T-helper 22 cell (primary cell): ENCODE measurements at regions not wholly inside any gene's neighbourhood (a gene's known extent, or its start where the extent isn't known, plus 50 kb on each side); places are given as distances from the start of the nearest gene placed in this dataset.

ENCODE experiments used
- DNase-seq: peaks from one replicate; pipeline ENCODE4 v3.0.0-alpha.2; 2020; ENCODE audit warnings: low read depth

DNA sequence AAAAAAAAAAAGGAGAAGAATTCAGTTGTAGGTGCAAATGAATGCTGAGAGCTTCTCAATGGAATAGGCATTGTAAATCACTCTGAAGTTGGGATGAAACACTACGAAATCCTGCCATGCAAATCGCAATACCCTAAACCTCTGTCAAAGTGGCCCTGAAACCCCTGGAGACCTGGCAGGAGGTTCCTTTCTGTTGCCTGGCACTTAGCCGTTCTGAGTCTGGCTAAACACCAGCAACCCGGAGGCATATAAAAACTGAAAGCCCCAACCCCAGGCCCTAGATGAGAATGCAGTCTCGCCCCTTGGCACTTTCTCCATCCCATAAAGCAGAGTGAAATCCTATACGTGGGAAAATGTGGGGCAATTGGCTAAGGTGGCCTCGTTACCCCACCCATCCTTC is 151.5 kb upstream of the PARP11 start:
- DNase-seq, result no peak

DNA sequence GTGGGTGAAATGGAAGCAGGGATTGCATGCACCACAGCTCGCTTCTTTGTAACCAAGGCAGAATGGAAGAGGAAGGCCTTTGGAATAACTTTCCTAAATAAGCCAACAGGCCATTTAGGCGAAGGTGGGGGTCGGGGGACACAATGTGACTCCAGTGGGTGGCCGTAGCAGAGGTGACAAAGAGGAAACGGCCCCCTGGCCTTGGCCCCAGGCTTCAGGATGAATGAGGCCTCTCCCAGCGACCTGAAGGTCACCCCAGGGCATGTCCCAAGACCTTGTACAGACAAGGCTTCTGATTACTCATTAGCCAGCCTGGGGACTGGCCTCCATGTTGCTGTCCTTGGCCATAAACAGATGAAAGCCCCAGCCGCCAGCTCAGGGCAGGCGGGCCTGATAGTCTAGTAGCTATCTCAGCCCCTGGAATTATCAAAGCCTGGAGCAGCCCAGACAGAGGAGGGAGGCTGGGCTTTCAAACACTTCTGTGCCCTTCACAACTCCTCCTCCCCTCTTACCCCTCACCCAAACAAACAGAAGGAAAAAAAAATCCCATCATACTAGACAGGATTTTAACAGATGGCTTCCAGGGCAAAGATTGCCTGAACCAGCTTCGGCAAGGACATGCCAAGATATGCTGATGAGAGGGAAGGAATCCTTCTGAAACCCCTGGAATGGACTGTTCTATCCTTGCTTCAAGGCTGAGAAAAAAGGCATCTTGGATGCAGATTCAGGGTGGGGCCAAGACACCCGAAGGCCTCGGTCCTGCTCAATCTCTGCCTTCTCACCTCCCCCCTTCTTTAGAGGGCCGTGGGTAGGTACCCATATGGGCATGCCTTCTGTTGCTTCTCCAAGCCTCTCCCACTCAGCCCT is 142.3 kb upstream of the PARP11 start:
- DNase-seq, result no peak

DNA sequence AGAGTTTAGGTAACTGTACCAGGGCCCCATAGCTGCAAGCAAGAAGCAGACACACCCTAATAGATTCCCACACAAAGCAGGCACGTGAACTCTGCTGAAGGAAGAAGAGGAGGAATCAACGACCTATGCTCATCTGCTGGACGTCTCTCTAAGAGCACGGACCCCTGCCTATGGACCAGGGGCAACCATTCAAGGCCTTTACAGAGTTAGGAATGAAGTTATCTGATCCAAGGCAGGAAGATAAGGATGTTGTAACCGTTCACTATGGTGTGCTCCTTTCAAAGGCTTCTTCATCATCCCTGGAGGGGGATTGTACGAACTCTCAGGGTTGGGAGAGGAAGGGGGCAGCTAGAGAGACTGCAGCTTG is 141.6 kb upstream of the PARP11 start:
- no peak for DNase-seq

DNA sequence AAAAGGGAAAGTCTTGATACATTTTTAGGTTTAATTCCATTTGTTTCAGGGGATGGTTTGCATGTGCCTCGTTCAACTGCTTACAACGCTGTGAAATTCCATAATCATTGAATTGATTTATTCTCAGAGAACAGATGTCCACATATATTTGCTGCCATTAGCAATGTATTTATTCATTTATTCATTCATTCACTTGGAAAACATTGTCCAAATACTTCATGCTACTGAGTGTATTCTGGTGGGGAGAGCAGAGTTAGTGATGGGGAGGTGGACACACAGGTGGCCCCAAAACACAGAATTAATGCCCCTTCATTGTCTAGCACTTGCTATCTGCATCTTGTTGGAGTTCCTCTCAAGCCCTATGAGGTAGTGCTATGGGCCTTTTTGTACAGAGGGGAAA is 141.2 kb upstream of the PARP11 start:
- DNase-seq, result no peak

DNA sequence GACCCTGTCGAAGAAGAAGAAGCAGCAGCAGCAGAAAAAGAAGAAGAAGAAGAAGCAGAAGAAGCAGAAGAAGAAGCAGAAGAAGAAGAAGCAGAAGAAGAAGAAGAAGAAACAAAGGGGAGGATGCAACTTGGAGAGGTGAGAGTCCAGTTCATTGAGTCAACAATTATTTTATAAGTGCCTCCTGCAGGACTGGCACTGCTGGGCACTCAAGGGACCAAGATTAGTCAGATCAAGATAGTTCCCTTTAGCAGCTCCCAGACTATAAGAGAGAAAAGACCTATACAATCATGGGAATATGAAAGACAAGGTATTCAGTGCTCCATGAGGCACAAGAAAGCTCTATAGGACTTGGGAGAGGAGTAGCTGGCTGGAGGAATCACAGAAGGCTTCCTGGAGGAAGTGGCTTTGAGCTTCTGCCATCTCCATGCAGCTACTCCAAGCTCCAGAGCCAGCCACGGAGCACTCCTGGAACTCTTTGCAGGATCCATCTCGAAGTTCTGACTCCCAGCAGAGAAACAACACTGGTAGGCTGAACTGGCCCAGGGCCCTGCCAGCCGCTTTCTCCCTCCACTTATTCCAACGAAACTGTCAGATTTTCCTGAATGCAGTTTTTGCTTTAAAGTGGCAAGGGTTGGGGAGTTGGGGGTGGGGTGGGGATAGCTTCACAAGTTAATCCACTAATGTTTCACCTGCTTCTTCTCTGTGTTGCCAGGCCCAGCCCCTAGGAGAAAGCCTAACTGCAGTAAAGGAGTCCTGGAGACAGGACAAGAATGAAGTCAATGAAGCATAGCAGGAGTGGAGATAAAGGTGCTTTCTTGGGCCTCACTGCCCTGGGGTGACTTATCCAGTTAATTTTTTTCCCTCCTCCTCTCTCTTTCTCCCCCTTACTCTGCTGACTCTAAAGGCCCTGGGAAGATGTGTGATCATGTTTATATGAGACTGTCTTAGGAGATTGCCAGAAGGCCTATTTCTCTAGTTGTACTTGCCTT is 140.1 kb upstream of the PARP11 start:
- no peak for DNase-seq

DNA sequence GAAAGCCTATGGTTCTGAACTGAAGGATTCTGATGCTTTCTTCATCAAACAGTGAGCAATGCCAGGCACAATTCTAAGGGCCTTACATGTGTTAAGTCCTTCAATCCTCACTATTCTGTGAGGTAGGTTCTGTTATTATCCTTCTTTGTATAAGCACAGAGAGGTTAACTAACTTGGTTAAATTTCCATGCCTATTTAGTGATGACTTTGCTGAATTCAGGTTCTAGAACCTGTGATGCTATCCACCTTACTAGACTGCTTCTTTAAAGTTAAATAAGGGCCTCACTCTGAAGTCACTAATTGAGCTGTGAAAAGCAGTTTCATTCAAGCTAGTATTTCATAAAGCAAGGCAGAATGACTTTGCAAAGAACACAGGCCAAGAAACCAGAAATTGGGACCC is 138.9 kb upstream of the PARP11 start:
- no peak for DNase-seq

DNA sequence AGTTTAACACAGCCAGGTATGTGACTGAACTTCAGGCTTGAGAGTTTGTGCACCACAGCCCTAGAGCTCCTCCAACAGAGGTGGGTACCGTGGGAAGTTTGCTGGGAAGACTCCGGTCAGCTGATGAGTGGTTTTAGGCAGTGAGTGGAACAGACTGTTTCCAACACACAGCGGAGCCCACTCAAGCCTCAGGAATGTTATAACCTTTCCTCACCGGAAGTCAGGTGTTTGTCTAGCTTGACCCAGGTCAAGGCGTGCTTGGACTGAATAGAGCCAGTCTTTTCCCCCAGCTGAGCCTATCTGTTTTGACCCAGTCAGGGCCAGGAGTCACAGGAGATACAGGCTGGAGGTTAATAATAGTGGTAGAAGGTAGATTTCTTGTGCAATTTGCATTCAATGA is 138.4 kb upstream of the PARP11 start:
- DNase-seq, result no peak

DNA sequence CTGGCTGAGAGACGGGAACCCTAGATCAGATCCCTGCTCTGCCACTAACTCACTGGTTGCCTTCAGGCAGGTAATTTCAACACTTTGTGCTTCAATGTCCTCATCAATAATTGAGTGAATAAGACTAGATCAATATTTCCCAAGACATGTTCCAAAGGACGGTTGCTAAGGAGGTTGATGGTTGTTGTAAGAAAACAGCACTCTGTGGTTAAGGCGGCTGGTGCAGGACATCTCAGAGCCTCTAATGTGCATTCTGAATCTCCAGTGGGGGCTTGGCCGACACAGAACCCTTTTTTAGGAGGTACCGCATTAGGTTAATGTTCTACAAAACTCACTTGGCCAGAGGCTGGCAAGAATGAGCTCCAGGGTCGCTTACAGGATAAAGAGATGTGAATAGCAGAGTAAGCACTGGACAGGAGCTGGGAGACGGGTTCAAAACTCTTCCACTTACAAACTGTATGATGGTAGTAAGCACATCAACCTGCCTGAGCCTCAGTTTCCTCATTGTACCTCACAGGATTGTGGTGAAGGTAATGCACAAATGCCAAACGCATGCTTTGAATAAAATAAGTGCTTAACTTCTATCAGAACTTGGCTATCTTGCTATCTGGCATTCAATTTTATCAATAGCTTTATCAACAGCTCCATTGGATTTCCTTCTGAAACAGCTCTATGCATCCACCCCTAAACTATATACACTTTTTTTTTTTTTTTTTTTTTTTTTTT is 136.9 kb upstream of the PARP11 start:
- DNase-seq, result no peak

DNA sequence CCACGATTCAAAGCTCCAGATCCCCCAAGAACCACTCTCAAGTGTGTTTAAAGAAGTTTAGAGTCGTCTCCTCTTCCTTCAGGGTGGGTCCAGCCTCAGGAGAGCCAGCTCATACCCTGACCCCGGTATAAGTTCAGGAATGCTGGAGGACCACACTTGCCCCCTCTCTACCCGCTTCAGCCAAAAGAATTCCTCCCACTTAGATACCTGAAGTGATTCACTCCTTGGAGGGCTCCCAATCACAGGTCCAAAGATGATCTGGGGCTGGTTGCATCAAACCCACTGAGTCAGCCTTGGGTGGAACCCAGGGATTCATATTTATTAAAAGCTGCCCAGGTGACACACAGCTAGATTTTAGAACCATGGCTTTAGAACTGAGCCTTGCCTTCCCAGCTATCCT is 133.5 kb upstream of the PARP11 start:
- DNase-seq, result no peak

DNA sequence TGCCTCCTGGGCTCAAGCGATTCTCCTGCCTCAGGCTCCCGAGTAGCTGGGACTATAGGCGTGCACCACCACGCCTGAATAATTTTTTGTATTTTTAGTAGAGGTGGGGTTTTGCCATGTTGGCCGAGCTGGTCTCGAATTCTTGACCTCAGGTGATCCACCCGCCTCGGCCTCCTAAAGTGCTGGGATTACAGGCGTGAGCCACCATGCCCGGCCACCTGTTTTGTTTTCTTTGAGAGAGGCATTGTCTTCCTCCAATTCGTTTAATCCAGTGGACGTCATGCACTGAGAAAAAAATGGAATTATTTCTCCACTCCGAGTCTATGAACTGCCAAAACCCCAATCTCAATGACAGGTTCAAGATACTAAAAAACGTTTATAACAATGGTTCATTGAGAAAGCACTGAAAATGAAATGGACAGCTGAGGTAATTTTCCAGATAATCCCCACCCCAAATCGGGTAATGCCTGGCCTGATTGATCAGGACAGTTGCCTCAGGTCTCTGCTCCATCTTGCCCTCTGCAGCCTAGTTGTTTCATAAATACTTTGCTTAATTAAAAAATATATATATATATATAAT is 132.7 kb upstream of the PARP11 start:
- DNase-seq, result no peak

DNA sequence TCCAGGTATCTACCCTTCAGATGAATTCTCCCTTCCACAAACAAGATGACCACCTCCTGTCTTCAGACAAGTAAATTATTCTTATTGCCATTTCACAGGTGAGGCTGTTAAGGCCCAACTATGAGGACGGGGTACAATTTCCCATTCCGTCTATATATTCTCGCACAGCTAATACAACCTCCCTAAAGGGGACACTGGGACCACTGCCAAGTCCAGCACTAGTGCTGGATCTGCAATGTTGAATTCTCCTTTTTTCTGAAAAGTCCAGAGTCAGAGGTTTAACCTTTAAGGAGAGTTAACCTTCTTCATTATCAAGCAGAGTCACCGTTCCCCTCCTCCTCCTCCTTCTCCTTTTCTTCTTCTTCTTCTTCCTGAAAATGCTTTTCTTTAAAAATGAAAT is 130.4 kb upstream of the PARP11 start:
- no peak for DNase-seq

DNA sequence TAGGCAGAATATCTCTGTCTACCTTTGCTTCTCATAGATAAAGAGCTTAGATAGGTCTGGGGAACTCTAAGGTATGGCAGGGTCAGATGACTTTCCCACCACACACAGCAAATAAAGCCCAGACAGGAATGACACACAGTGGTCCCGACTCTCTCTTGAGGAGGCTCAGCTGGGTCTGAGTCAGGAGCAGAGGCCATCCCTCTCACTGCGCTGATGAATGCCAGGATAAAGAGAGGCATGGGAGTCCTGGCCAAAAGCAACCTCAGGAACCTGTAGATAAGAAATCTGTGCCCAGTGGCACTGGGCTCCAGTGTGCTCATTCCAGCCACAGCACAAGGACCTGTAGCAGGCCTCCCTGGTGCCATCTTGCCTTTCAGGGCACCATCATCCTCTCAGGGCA is 129.4 kb upstream of the PARP11 start:
- DNase-seq, result no peak

DNA sequence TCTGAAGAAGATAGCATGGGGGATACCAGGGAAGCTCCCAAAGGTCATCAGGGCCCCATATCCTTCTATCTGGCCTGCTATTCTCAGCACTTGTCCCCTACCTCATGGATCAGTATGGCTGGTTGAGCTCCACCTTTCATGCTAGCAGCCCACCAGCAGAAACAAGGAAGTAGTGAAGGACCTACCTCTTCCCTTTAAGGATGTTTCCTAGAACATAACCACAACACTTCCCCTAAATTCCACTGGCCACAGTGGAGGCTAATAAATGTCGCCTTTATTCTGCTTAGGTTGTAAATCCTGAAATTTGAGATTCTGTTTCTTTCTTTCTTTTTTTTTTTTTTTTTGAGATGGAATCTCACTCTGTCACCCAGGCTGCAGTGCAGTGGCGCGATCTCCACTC is 128.6 kb upstream of the PARP11 start:
- DNase-seq, result no peak

DNA sequence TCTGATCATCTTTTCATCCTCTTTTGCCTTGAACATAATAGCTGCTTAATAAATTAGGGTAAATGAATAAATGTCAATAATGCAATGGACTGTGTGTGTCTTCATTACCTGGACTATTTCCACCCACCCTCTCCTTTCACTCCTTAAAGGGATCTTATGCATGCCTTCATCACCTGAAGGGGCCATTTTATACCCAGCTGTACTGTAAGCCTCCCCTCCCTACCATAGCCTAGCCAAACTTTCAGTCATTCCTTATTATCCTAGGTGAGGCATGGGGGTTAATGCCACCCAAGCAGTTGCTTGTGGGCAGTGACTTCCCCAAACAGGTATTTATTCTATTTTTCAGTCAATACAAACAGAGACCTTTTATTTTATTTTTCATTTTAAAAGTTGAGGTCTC is 127.8 kb upstream of the PARP11 start:
- DNase-seq, result no peak

DNA sequence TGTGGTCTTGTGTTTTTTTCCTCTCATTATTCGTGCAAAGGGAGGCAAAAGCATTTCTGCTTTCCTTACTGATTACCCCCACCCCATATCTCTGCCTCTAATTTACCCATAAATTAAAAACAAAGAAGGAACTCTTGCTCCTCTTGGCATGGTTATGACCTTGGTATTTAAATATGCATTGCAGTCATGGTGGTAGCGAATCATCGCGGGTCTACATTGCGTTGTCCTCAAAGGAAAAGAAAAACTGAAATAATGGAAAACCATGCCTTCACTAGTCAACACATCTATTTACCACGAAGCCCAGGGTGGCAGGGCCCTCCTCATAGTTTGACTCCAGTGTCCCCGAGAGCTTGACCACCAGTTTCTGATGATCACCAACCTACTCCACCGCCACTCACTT is 126.7 kb upstream of the PARP11 start:
- no peak for DNase-seq

DNA sequence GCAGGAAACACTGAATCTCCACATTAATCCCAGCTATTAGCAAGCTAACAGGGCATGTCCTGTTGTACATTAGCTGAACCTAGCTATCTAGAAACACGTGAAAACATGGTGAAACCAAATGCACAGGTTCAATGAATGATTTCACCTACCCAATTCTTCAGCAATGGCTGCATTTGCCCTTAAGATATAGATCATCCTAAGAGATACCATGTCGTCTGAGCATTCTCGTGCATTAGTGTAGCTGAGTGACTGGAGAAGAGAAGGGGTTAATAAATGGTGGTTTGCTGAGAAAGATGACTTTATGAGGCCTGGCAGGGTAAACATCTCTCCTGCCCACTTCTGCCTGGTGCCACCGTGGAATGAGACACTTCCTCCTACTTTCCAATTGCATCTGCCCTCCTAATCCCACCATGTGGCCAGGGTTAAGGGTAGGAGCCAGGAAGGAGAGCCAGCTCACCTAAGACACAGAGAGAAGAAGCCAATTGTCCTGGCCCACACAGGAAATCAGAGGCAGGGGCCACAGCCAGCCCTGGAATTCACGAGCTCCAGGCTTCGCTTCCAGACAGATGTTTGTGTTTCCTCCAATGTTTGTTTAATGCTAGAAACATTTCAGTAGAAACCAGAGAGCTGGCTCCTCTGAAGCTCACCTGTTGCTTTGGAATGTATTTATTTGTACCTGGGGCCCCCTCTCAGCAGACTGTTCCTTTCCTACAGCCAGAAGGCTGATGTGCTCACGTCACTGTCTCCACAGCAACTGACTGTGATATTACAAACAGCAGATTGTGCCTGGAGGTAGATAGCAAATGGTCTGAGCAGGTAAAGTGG is 126.0 kb upstream of the PARP11 start:
- no peak for DNase-seq

DNA sequence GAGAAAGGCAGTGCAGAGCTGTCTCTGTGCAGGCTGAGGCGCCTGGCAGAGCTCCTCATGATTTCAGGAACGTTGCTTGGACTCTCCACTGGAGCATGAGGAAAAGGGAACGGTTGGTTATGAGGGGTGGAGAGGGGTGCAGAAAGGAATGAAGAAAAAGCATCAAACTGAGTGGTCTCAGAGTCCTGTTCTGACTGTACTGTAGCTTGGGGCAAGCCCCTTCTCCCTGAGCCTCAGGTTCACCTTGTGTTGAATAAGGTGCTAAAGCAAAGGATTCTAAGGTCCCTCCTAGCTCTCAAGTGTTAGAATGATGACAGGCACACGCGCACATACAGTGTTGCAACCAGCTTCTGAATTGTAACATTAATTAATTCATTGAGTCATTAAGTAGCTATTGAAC is 125.2 kb upstream of the PARP11 start:
- no peak for DNase-seq

DNA sequence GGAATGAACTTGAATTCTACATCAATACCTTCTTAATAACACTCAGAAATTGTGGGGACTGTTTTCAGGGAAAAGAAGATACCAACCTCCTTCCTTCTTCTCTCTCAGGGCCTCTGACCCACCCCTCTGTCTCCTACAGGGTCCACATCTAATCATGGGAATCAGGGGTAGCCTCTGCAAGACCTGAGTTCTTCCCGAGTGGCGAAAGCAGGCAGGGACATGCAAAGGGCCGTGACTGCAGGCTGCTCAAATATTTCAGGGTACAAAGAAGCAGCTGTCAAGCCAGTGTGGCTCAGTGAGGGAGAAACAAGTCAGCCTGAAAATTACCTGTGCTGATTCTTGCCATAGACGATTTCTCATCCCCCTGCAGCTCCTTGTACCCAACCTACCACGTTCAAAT is 123.1 kb upstream of the PARP11 start:
- DNase-seq, result no peak

DNA sequence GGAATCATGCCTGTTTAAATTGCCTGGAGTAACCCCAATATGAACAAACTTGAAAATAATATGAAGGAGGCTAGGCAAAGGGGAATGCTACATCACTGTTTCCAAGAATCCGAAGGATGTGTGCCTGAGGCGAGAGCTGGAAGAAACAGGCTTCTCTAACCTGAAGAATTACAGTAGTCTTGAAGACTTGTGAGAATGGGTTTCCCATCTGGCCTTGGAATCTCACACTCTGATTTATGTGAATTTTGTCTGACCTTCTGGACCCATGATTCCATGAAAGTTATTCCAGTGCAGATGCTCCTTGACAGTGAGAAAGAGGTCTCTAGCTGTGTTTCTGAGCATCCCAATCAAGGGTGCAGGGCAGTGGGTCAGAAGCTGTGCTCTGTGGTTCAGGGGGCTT is 122.1 kb upstream of the PARP11 start:
- no peak for DNase-seq

DNA sequence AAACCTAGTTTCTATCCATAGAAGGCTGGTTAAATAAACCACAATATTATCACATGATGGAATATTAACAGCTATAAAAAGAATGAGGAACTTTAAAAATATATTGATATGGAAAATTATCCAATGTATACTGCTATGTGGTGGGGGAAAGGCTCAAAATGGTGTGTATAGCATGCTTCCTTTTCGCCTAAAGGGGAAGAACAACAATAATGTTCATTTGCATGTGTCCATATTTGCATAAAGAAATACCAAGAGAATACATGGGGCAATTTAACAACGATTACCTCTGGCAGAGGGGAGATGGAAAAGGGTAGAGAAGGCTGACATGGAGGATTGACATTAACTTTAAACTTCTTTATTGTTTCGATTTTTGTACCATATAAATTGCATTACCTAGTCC is 121.3 kb upstream of the PARP11 start:
- DNase-seq, result no peak

DNA sequence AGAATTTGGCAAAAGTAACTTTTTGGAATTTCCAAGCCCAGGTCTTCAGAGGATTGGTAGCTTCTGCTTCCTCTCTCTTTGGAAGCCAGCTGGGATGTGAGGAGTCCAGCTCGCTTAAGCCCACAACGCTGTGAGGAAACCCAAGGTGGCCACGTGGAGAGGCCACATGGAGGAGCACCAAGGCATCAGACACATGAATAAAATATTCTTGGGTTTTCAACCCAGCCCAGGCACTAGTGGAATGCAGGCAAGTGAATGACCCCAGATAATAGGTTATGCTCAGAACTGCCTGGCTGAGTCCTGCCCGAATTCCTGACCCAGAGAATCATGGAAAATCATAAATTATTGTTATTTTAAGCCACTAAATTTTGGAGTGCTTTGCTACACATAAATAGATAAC is 119.7 kb upstream of the PARP11 start:
- DNase-seq, result no peak
